Endothelial cell of umbilical vein (primary cell): ENCODE measurements at regions not wholly inside any gene's neighbourhood (a gene's known extent, or its start where the extent isn't known, plus 50 kb on each side); places are given as distances from the start of the nearest gene placed in this dataset.

Source experiments
- BruUV-seq: library from RNA; stranded (reverse); fragments of 400-500 nt; replicated peaks from 2 replicates; lab custom pipeline; 2021; lab: Mats Ljungman, UMichigan
- CTCF ChIA-PET: fragments of 300-600, 350-600 bp; sonication (Branson Sonifier 250); formaldehyde crosslinking; loops from one replicate; lab custom pipeline; 2021; ENCODE audit warnings: antibody characterized with exemption, inconsistent platforms; lab: Charles Lee
- POLR2A ChIA-PET: fragments of 300-600, 350-600 bp; sonication (Branson Sonifier 250); formaldehyde crosslinking; loops from one replicate; lab custom pipeline; 2021; ENCODE audit warnings: antibody characterized with exemption, inconsistent platforms; lab: Charles Lee
- DNase-seq: peaks from one replicate; pipeline ENCODE4 v3.0.0-alpha.2; 2011; ENCODE audit warnings: low read depth, low spot score
- FAIRE-seq: peaks from 2 replicates; lab custom pipeline; 2011; peaks lifted over from hg19 to GRCh38; lab: Jason Lieb, UNC
- H2AFZ ChIP-seq: 2 replicates; pipeline ENCODE4 v1.6.0; 2012; ENCODE audit warnings: low read depth, low read length, control low read depth, inconsistent platforms
- H3K27ac ChIP-seq: 2 replicates; pipeline ENCODE4 v1.5.1; 2011; ENCODE audit warnings: low read depth, mild to moderate bottlenecking, control low read depth, low read length, moderate library complexity; ENCODE audit not compliant: insufficient read depth
- H3K27me3 ChIP-seq, 2 experiments: 2 replicates each; pipeline versions ENCODE4 v1.6.0 to v1.6.1; 2011; ENCODE audit warnings: low read length in 2 of 2, mixed read lengths in 1 of 2; ENCODE audit not compliant: control insufficient read depth in 2 of 2, insufficient read depth in 2 of 2
- H3K36me3 ChIP-seq, 2 experiments: 2 replicates in 1 of 2; 3 replicates in 1 of 2; pipeline ENCODE4 v1.5.1; 2011; ENCODE audit warnings: low read length in 2 of 2, mild to moderate bottlenecking in 1 of 2, moderate library complexity in 1 of 2; ENCODE audit not compliant: control insufficient read depth in 2 of 2, insufficient read depth in 2 of 2; ENCODE audit errors: extremely low read depth in 1 of 2
- H3K4me1 ChIP-seq: 3 replicates; pipeline ENCODE4 v1.5.1; 2011; ENCODE audit warnings: mild to moderate bottlenecking, low read length; ENCODE audit not compliant: control insufficient read depth, insufficient read depth; ENCODE audit errors: extremely low read depth
- H3K4me2 ChIP-seq: 2 replicates; pipeline ENCODE4 v1.6.1; 2011; ENCODE audit warnings: low read length, control low read depth, mixed read lengths; ENCODE audit not compliant: insufficient read depth
- H3K4me3 ChIP-seq, 3 experiments: fragments of 200-600 bp in 1 of 3; sonication (generic), shearing (Covaris generic) in 1 of 3; replicated peaks in 1 of 3; 2 replicates each; pipeline ENCODE4 v1.5.1; 2011 to 2016; ENCODE audit warnings: control low read depth in 3 of 3, low read length in 3 of 3, mild to moderate bottlenecking in 2 of 3, inconsistent platforms in 1 of 3, low read depth in 1 of 3, moderate library complexity in 1 of 3; ENCODE audit not compliant: insufficient read depth in 1 of 3
- H3K79me2 ChIP-seq: 2 replicates; pipeline ENCODE4 v1.6.0; 2012; ENCODE audit warnings: low read length, inconsistent platforms; ENCODE audit not compliant: control insufficient read depth, insufficient read depth
- H3K9ac ChIP-seq: replicated peaks from 2 replicates; pipeline ENCODE3; 2011; ENCODE audit warnings: low read length, control low read depth; ENCODE audit not compliant: insufficient read depth; ENCODE audit errors: extremely low read depth
- H3K9me1 ChIP-seq: replicated peaks from 3 replicates; pipeline ENCODE4 v1.6.0; 2011; ENCODE audit warnings: mild to moderate bottlenecking, low read length; ENCODE audit not compliant: control insufficient read depth, insufficient read depth; ENCODE audit errors: extremely low read depth
- H3K9me3 ChIP-seq: replicated peaks from 2 replicates; pipeline ENCODE4 v1.5.1; 2012; ENCODE audit warnings: low read length, inconsistent platforms; ENCODE audit not compliant: control insufficient read depth, insufficient read depth
- H4K20me1 ChIP-seq: replicated peaks from 2 replicates; pipeline ENCODE3; 2011; ENCODE audit warnings: mild to moderate bottlenecking, low read length; ENCODE audit not compliant: control insufficient read depth, insufficient read depth; ENCODE audit errors: extremely low read depth
- CTCF ChIP-seq, 2 donors: IDR thresholded peaks; 1 replicate in 1 of 2; 2 replicates in 1 of 2; pipeline ENCODE4 v1.5.1; 2011; ENCODE audit warnings: low read length in 2 of 2, mild to moderate bottlenecking in 2 of 2, moderate library complexity in 2 of 2, control low read depth in 1 of 2, inconsistent platforms in 1 of 2, low read depth in 1 of 2; ENCODE audit not compliant: insufficient read depth in 1 of 2; ENCODE audit errors: extremely low read depth in 1 of 2
- EZH2 ChIP-seq: IDR thresholded peaks from 2 replicates; pipeline ENCODE4 v1.6.1; 2012; ENCODE audit warnings: borderline replicate concordance, low read depth, mild to moderate bottlenecking, moderate library complexity, low read length, inconsistent platforms; ENCODE audit not compliant: severe bottlenecking
- FOS ChIP-seq: IDR thresholded peaks from 2 replicates; pipeline ENCODE4 v1.6.1; 2011; ENCODE audit warnings: mild to moderate bottlenecking, low read length, moderate library complexity, borderline replicate concordance; ENCODE audit not compliant: insufficient read depth
- GATA2 ChIP-seq: IDR thresholded peaks from 2 replicates; pipeline ENCODE4 v1.7.0; 2011; ENCODE audit warnings: low read depth, mild to moderate bottlenecking, moderate library complexity, mixed read lengths, low read length; ENCODE audit not compliant: insufficient read length, insufficient read depth
- JUN ChIP-seq: IDR thresholded peaks from 2 replicates; pipeline ENCODE4 v1.6.1; 2011; ENCODE audit warnings: borderline replicate concordance, low read depth; ENCODE audit not compliant: insufficient read length, insufficient read depth
- MAX ChIP-seq: IDR thresholded peaks from 2 replicates; pipeline ENCODE4 v1.6.1; 2011; ENCODE audit not compliant: insufficient read depth, insufficient read length
- MYC ChIP-seq: IDR thresholded peaks from one replicate; pipeline ENCODE4 v1.6.1; 2011; ENCODE audit warnings: mild to moderate bottlenecking, low read depth, low read length
- POLR2A ChIP-seq: IDR thresholded peaks from 2 replicates; pipeline ENCODE4 v1.6.1; 2012; ENCODE audit warnings: low read depth, mild to moderate bottlenecking, control low read depth, low read length
- POLR2AphosphoS5 ChIP-seq: IDR thresholded peaks from 2 replicates; pipeline ENCODE4 v1.6.1; 2012; ENCODE audit warnings: low read depth, mild to moderate bottlenecking, control low read depth, low read length, moderate library complexity; ENCODE audit not compliant: insufficient read depth
- dilution Hi-C: fragments of 300-500 bp; cut with MboI; formaldehyde crosslinking; loops from one replicate; pipeline ENCODE4 v1.15.0; 2019; ENCODE audit warnings: low sequenced_read_pairs; ENCODE audit not compliant: extremely low pct_ligation_motif_present
- intact Hi-C: fragments of 100-400 bp; cut with micrococcal nuclease; formaldehyde crosslinking; loops from one replicate; pipeline ENCODE4 v1.10.0; 2022

DNA sequence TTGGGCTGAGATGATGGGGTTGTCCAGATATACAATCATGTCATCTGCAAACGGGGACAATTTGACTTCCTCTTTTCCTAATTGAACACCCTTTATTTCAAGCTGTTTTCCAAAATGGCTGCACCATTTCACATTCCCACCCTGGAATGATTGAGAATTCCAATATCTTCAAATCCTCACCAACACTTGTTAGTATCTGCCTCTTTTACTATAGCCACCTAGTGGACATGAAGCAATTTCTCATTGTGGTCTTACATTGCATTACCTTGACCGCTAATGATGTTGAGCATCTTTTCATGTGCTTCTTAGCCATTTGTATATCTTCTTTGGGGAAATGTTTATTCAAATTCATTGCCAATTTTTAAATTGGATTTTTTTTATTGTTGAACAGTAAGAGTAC is 364.8 kb downstream of the SMARCA1 start:
- H3K4me2 ChIP-seq, result no peak overlapping the region
- H4K20me1 ChIP-seq, result no peaks in the 10 kb centered on the region
- POLR2A ChIA-PET, result no interaction called here
- DNase-seq (no peak), FAIRE-seq (no peak)
- no peaks in the 10 kb centered on the region for H3K36me3 ChIP-seq
- TF ChIP-seq GATA2 (no peak), MYC (no peak), POLR2AphosphoS5 (no peak), CTCF (IDR thresholded peaks at IDR 0.05; ENCODE audit: extremely low read depth in 1 of 2, insufficient read depth in 1 of 2, low read depth in 1 of 2, low read length in 2 of 2) (no peak), EZH2 (no peak), JUN (no peak), FOS (no peak), MAX (no peak), POLR2A (no peak)
- no peaks in the 10 kb centered on the region for H3K27me3 ChIP-seq
- CTCF ChIA-PET, result no interaction called here
- H3K79me2 ChIP-seq, result no peaks in the 10 kb centered on the region
- intact Hi-C loops, result no loop called here
- no peak overlapping the region for H3K9ac ChIP-seq
- H3K4me3 ChIP-seq, result no peak overlapping the region
- no peaks in the 10 kb centered on the region for H3K9me3 ChIP-seq
- H2AFZ ChIP-seq, result no peak overlapping the region
- H3K9me1 ChIP-seq, result no peaks in the 10 kb centered on the region
- H3K27ac ChIP-seq, result no peak overlapping the region
- BruUV-seq, result no TSS peak
- no peaks in the 10 kb centered on the region for H3K4me1 ChIP-seq
- dilution Hi-C loops, result no loop called here
